ENCODE measurements at regions not wholly inside any gene's neighbourhood (a gene's known extent, or its start where the extent isn't known, plus 50 kb on each side); places are given as distances from the start of the nearest gene placed in this dataset.

- no peak for TF ChIP-seq CTCF (IDR thresholded peaks at IDR 0.05)
- TF ChIP-seq FOXM1 (IDR thresholded peaks at IDR 0.05; ENCODE audit: low read depth): no peak
- no peak for TF ChIP-seq RFX5 (IDR thresholded peaks at IDR 0.05; ENCODE audit: low read length)
- TF ChIP-seq RAD21 (IDR thresholded peaks at IDR 0.05; ENCODE audit: low read length): no peak
- TF ChIP-seq YY1 (IDR thresholded peaks at IDR 0.05; ENCODE audit: low read depth): no peak
- TF ChIP-seq NRF1 (IDR thresholded peaks at IDR 0.05; ENCODE audit: low read depth, low read length): no peak
- no peak for TF ChIP-seq USF2 (IDR thresholded peaks at IDR 0.05; ENCODE audit: borderline replicate concordance, low read depth, low read length)
- TF ChIP-seq MXI1 (IDR thresholded peaks at IDR 0.05; ENCODE audit: low read depth, low read length): no peak
- TF ChIP-seq FOXJ3 (CRISPR knock-in tag; IDR thresholded peaks at IDR 0.05): no peak
- TF ChIP-seq JUND (IDR thresholded peaks at IDR 0.05): no peak
- no peak for TF ChIP-seq TAF1 (IDR thresholded peaks at IDR 0.05; ENCODE audit: borderline replicate concordance, low read depth, low read length)
These were observed 106.0 kb upstream of the LRPAP1 start for GRCh38 chr4:3638080-3638795.
